Tibial nerve (tissue), 4 donors: ENCODE measurements at regions not wholly inside any gene's neighbourhood (a gene's known extent, or its start where the extent isn't known, plus 50 kb on each side); places are given as distances from the start of the nearest gene placed in this dataset.

Experiments
- CTCF ChIP-seq, 5 experiments: fragments of 200-600 bp in 3 of 5; fragments of 450-650 bp in 2 of 5; sonication (generic) in 3 of 5; IDR thresholded peaks; one replicate each; pipeline ENCODE4 v1.5.1; 2016 to 2019; ENCODE audit warnings: antibody characterized with exemption in 5 of 5, mild to moderate bottlenecking in 3 of 5, moderate library complexity in 2 of 5
- EP300 ChIP-seq, 2 donors: sonication (generic); formaldehyde crosslinking; IDR thresholded peaks; one replicate each; pipeline ENCODE4 v1.6.1; 2017; ENCODE audit warnings: antibody characterized with exemption in 2 of 2, mild to moderate bottlenecking in 1 of 2
- POLR2A ChIP-seq, 2 donors: fragments of 450-650 bp; IDR thresholded peaks; one replicate each; pipeline ENCODE4 v1.6.1; 2017; ENCODE audit warnings: antibody characterized with exemption in 2 of 2, mild to moderate bottlenecking in 2 of 2, moderate library complexity in 2 of 2

DNA sequence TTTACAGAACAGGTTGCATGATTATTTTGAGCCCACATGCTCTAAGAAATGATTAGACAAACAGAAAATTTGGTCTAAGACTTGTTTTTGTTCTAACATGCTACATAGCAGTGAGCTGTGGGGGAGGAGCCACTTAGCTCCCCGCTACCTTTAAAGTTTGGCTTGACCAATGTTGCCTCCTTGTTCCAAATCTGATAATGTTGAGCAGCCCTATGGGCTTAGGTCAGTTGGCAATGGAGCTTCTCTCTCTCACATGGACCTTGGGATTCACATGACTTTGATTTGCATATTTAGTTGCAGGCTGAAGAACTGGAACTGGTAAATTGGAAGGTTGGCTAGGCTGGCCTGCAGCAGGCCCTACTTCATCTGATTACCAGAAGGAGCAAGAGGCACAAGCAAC, 116.4 kb downstream of the EBLN2 start:
- TF ChIP-seq CTCF (IDR thresholded peaks at IDR 0.05) (no peak), EP300 (IDR thresholded peaks at IDR 0.05) (no peak), POLR2A (IDR thresholded peaks at IDR 0.05) (no peak)
